Posterior vena cava (tissue), 2 donors: ENCODE measurements at regions not wholly inside any gene's neighbourhood (a gene's known extent, or its start where the extent isn't known, plus 50 kb on each side); places are given as distances from the start of the nearest gene placed in this dataset.
A peak's percentile ranks its signal among the peaks of the same experiment; 100 is the strongest.

Source experiments
- DNase-seq: peaks from one replicate; pipeline ENCODE4 v3.0.0-alpha.2; 2020; ENCODE audit warnings: low spot score
- intact Hi-C, 2 donors: fragments of 100-400 bp; cut with DNase I; formaldehyde crosslinking; loops; one replicate each; pipeline versions ENCODE4 v1.14.1 to v1.14.2; 2022 to 2023
- donor health status: DM: yes; HTN: yes; CAD: no.
- donor health status: DM: yes; HTN: yes; CAD: no.

DNA sequence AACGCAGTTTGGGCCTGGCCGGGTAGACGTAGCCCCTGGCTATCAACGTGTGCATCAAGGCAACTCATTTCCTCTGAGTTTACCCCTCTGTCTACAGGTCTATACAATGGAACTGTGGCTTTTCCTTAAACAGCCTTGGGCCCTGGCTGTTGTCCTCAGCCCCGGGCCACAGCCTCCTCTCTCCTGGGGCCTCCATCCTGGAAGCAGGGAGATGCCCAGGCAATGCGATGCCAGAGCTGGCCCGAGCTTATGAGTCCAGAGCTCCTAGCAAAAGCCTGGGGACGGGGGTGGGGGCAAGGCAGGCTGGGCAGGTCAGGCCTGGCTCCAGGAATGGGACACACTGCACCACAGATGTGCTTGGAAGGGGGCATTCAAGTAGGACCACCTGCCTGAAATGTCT is 89.6 kb upstream of the SMNDC1 start:
- no peak for DNase-seq
- intact Hi-C loops, result no loop called here

GRCh38 chr10:110394898-110395297 is 90.2 kb upstream of the SMNDC1 start:
- intact Hi-C loops, result no loop called here
- DNase-seq, result no peak

GRCh38 chr10:110395350-110396283 is 90.9 kb upstream of the SMNDC1 start:
- DNase-seq, result no peak
- intact Hi-C loops, result no loop called here

- intact Hi-C loops, result no loop called here
- DNase-seq, result no peak
Observed at GRCh38 chr10:110396284-110396651, 91.5 kb upstream of the SMNDC1 start.

- intact Hi-C loops, result no loop called here
- DNase-seq, result no peak
Observed at GRCh38 chr10:110397856-110398255, 93.1 kb upstream of the SMNDC1 start.

DNA sequence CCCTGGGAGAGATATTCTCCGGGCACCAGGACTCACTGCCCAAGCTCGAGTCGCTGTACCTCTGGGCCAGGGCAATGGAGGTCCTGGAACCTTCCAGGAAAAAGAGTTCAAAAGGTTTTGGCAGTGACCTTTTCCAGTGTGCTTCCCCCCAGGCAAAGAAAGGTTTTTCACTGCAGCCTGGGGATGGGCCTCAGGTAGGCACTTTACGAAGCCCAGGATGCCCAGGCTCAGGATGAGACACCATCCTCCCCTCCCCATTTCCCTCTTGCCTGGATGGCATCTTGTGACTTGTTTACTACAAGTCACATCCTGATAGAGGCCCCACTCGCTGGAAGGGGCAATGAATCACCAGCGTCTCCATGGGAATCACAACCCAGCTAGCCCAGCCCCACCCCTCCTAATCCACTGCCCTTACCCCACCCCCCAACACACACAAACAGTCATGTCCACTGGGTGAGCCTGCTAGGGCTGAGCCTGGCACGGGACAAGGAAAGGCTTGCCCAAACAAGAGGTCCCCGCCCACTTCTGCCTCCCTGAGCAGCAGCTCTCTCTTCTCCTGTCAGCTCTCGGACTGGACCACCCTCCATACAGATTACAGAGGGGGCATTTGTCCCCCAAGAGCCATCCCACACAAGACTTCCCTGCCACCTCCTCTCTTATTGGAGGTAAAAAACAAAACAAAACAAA is 93.8 kb upstream of the SMNDC1 start:
- peak; percentile 84 for DNase-seq
- intact Hi-C loops, result no loop called here

DNA sequence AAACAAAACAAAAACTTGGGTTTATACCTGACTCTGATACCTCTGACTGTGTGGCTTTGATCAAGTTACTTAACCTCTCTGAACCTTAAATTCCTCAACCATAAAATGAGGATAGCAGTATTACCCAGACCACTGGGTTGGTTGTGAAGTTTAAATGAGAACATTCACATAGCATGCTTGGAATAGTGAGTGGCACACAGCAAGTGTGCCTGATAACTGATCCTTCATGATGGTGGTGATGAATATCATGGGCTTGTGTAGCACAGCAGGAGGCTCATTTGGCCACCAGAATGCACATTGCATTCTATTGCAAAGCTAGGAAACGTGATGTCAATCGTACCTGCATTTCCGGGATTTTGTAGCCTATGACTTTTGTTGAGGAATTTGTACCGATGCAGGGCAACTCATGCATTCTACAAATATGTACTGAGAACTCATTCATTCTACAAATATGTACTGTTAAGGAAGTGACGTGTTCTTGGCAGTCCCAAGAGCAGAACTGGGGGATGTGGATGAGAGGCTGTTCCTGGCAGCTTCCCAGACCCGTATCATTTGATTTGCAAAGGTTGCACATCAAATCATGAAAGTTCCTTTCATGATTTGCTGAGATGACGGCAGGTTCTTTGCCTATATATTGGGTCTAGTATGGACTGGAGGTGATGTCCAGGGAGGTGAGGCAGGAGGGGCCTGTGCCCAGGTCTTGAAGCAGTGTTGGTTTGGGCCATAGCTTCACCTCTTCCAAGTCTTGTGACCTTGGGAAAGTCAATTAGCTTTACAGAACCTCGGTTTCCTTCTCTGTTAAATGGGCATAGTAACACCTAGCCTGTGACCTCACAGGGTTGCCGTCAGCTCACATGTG is 94.6 kb upstream of the SMNDC1 start:
- intact Hi-C loops, result no loop called here

DNA sequence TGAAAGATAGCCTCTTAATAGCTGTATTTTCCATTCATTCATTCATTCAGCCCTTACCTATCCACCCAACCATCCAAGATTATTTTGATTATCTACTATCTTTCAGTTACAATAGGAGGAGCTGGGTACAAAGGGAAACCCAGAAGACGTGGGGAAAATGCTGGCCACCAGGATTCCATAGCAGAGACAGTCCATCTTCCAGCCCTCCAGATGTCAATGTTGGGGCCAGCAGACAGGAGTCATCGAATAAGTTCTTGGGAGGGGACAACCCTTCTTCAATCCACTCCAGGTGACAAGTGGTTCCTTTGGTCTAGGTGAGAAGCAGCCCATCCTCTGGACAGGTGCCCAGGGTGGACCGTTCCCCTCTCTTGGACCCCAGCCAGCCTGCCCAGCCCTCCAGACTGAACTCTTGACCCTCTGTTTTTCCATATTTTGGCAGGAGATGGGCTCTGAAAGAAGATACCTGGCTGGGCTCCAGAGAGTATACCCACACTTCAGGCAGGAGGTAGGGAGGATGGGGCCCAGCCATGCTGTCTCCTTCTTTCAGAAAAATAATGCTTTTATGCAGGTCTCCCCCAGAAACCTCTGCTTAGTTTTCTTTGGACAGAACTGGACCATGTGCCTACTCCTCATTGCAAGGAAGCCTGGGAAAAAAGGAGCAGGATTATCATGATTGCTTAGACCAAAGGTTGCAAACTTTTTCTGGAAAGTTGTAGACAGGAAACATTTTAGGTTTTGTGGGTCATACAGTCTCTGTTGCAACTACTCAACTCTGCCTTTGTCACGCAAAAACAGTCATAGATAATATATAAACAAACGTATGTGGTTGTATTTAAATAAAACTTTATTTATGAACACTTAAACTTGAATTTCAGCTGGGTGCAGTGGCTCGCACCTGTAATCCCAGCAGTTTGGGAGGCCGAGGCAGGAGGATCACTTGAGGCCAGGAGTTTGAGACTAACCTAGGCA is 95.5 kb upstream of the SMNDC1 start:
- intact Hi-C loops, result no loop called here
- peak; percentile 7 for DNase-seq

More for the DNA sequence above, 94.6 kb upstream of the SMNDC1 start:
- peak; percentile 44 for DNase-seq

GRCh38 chr10:110401401-110402076 is 96.2 kb upstream of the DUSP5 start:
- intact Hi-C loops, result no loop called here
- no peak for DNase-seq

GRCh38 chr10:110402077-110402416 is 95.7 kb upstream of the DUSP5 start:
- DNase-seq, result no peak
- intact Hi-C loops, result no loop called here

DNA sequence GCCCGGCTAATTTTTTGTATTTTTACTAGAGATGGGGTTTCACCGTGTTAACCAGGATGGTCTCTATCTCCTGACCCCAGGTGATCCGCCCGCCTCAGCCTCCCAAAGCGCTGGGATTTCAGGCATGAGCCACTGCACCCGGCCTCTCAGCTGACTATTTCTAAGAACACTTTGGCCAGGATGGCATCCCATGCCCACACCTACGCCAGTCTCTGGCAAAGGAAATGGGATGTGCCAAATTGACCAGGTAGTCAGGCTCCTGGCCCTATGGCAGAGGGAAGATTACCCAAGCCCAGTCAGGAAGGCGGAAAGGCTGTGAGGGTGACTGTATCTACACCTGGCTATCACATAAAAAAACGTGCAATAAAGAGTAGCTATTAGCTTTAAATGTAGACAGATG is 94.1 kb upstream of the DUSP5 start:
- peak; percentile 42 for DNase-seq
- intact Hi-C loops, result no loop called here

GRCh38 chr10:110404413-110404812 is 93.3 kb upstream of the DUSP5 start:
- intact Hi-C loops, result no loop called here
- DNase-seq, result no peak

DNA sequence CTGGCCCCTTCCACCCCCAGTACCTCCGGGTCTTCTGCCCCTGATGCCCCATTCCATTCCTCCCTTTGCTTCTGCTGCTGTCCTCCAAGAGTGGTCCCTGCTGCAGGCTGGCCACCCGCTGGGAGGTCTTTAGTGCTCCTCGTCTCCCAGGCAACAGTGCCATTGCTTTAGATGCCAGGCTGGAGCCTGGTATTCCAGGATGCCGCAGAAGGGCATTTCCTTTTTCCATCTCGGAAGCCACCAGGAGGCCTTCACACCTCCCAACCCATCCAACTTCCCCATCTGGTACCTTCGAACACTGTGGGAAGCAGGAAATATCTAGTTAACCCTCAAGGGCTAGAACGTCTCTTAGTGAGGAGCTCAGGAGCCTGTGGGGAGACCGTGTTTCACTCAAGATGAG is 92.9 kb upstream of the DUSP5 start:
- intact Hi-C loops, result no loop called here
- DNase-seq, result no peak

DNA sequence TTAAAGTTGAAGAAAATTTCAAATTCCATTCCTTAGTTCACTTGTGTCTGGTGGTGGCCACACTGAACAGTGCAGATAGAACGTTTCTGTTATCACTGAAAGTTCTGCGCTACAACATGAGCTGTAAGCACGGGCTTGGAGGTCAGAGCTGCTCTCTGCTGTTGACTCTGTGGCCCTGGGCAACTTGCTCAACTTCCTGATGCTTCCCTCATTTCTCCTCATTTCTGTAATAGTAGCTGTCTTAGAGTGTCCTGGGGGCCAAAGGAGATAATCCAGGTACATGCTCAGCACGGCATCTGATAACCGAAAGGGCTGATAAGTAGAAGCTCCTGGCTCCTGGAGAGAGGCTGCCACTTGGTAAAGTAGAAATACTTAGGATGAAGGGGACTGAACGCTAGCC is 92.3 kb upstream of the DUSP5 start:
- intact Hi-C loops, result no loop called here
- no peak for DNase-seq

GRCh38 chr10:110407301-110408170 is 90.2 kb upstream of the DUSP5 start:
- DNase-seq, result no peak
- intact Hi-C loops, result no loop called here

DNA sequence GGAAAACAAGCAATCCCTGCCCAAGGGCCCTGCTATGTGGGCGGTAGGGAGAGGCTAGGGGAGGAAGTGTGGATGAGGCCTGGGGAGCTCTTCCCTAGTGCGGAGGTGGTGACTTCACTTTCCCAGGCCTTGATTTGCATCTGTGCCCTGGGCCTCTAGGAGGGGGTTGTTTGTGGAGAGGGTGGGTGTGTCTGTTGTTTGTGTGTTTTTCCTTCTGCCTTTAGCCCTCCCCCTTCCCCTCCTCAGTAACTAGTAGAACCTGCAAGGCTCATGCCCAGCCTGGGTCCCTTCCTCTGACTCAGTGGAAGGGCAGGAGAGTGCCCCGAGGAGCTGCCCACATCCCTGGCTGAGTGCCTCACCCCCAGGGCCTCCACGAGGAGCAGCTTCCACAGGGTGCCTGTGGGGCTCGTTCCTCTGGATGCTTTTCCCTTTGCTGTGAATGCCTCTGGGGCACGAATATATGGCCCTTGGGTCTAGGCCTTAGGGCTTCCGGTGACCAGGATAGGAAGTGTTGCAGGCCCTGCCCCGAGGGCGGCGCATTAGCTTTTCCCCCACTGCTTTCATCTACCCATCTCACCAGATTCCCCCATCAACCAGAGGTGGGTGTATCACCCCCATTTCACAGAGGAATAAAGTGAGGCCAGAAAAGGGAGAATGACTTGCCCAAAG is 89.4 kb upstream of the DUSP5 start:
- intact Hi-C loops, result no loop called here
- no peak for DNase-seq

GRCh38 chr10:110408943-110409342 is 88.8 kb upstream of the DUSP5 start:
- DNase-seq, result no peak
- intact Hi-C loops, result no loop called here
